Astrocyte of the cerebellum (primary cell): ENCODE measurements at regions not wholly inside any gene's neighbourhood (a gene's known extent, or its start where the extent isn't known, plus 50 kb on each side); places are given as distances from the start of the nearest gene placed in this dataset.

Experiments
- DNase-seq: peaks from one replicate; pipeline ENCODE4 v3.0.0-alpha.2; 2011; ENCODE audit warnings: low read depth
- H3K4me3 ChIP-seq: 2 replicates; pipeline ENCODE4 v1.5.1; 2011; ENCODE audit warnings: mild to moderate bottlenecking, low read depth, low read length, moderate library complexity
- CTCF ChIP-seq: IDR thresholded peaks from 2 replicates; pipeline ENCODE4 v1.5.1; 2012; ENCODE audit warnings: low read length, low read depth, moderate library complexity, mild to moderate bottlenecking; ENCODE audit errors: missing control alignments
- in situ Hi-C: cut with HindIII; loops from 2 replicates; pipeline ENCODE4 v1.10.0; 2017; ENCODE audit warnings: low sequenced_read_pairs

GRCh38 chr3:30225021-30225420, 381.4 kb upstream of the TGFBR2 start:
- TF ChIP-seq CTCF: no peak
- H3K4me3 ChIP-seq: no peak overlapping the region
- in situ Hi-C loops: no loop called here
- no peak for DNase-seq

- in situ Hi-C loops: no loop called here
- no peak for TF ChIP-seq CTCF
- DNase-seq: no peak
- H3K4me3 ChIP-seq: no peak overlapping the region
These were observed 379.7 kb upstream of the TGFBR2 start for GRCh38 chr3:30226601-30227151.

GRCh38 chr3:30227571-30228301, 378.7 kb upstream of the TGFBR2 start:
- no peak for TF ChIP-seq CTCF
- in situ Hi-C loops: no loop called here
- DNase-seq: peak; percentile 49
- no peak overlapping the region for H3K4me3 ChIP-seq

GRCh38 chr3:30228302-30228631, 378.1 kb upstream of the TGFBR2 start:
- no peak for DNase-seq
- no peak overlapping the region for H3K4me3 ChIP-seq
- no peak for TF ChIP-seq CTCF
- in situ Hi-C loops: no loop called here

GRCh38 chr3:30231277-30232141, 374.9 kb upstream of the TGFBR2 start:
- H3K4me3 ChIP-seq: no peak overlapping the region
- no peak for DNase-seq
- TF ChIP-seq CTCF: no peak
- in situ Hi-C loops: no loop called here

- in situ Hi-C loops: no loop called here
- no peak overlapping the region for H3K4me3 ChIP-seq
- no peak for TF ChIP-seq CTCF
- peak; percentile 36 for DNase-seq
These were observed 374.3 kb upstream of the TGFBR2 start for GRCh38 chr3:30232142-30232541.
